Sigmoid colon (tissue), 6 donors: ENCODE measurements at regions not wholly inside any gene's neighbourhood (a gene's known extent, or its start where the extent isn't known, plus 50 kb on each side); places are given as distances from the start of the nearest gene placed in this dataset.
"Not testable (repeated sequence)": the region's sequence is repeated elsewhere in the genome, so short reads cannot be mapped to it uniquely, and the experiment has no call there.

Experiments
- DNase-seq: peaks from one replicate; pipeline ENCODE4 v3.0.0-alpha.2; 2019
- H3K27ac ChIP-seq, 4 donors: fragments of 200-600 bp; sonication (generic); one replicate each; pipeline ENCODE4 v1.5.1; 2016 to 2019; ENCODE audit warnings: mild to moderate bottlenecking in 1 of 4
- H3K27me3 ChIP-seq, 3 donors: fragments of 200-600 bp; sonication (generic); one replicate each; pipeline ENCODE4 v1.5.1; 2019; ENCODE audit warnings: mild to moderate bottlenecking in 1 of 3
- H3K36me3 ChIP-seq, 4 donors: fragments of 200-600 bp; sonication (generic); one replicate each; pipeline ENCODE4 v1.5.1; 2016 to 2019
- H3K4me1 ChIP-seq, 4 donors: fragments of 200-600 bp; sonication (generic); one replicate each; pipeline ENCODE4 v1.5.1; 2017 to 2019
- H3K4me3 ChIP-seq, 4 donors: fragments of 200-600 bp; sonication (generic); one replicate each; pipeline ENCODE4 v1.5.1; 2017 to 2019; ENCODE audit warnings: mild to moderate bottlenecking in 2 of 4, moderate library complexity in 1 of 4
- H3K9me3 ChIP-seq, 4 donors: fragments of 200-600 bp in 3 of 4; sonication (generic) in 3 of 4; one replicate each; pipeline versions ENCODE4 v1.5.1 to v1.6.1; 2013 to 2019
- CTCF ChIP-seq, 4 experiments: fragments of 450-650 bp in 3 of 4; fragments of 200-600 bp in 1 of 4; IDR thresholded peaks; one replicate each; pipeline ENCODE4 v1.5.1; 2016 to 2019; ENCODE audit warnings: antibody characterized with exemption in 4 of 4, mild to moderate bottlenecking in 3 of 4, moderate library complexity in 2 of 4
- EP300 ChIP-seq, 4 donors: sonication (generic); formaldehyde crosslinking; IDR thresholded peaks; one replicate each; pipeline ENCODE4 v1.6.1; 2017; ENCODE audit warnings: antibody characterized with exemption in 4 of 4
- POLR2A ChIP-seq, 2 donors: fragments of 450-650 bp; IDR thresholded peaks; one replicate each; pipeline ENCODE4 v1.6.1; 2016; ENCODE audit warnings: antibody characterized with exemption in 2 of 2, mild to moderate bottlenecking in 2 of 2, moderate library complexity in 2 of 2
- POLR2AphosphoS5 ChIP-seq, 4 donors: sonication (generic); formaldehyde crosslinking; IDR thresholded peaks; one replicate each; pipeline ENCODE4 v1.6.1; 2017; ENCODE audit warnings: antibody characterized with exemption in 4 of 4
- WGBS, 2 donors: extraction: QIAGEN DNeasy Blood & Tissue Kit; methylation state at CpG; one replicate each; pipeline ENCODE4 v1.1.7; 2013; 5-methylcytosine and 5-hydroxymethylcytosine counted together
- intact Hi-C: fragments of 100-400 bp; cut with DNase I; formaldehyde crosslinking; loops from one replicate; pipeline ENCODE4 v1.15.1; 2023
- donor health status: healthy with polysubstance abuse.
- donor health status: healthy.

GRCh38 chr7:53485354-53485753, 449.9 kb downstream of the POM121L12 start:
- WGBS, 2 donors, result 75 to 90% methylated on average over 6 of the region's 6 CpGs
- TF ChIP-seq POLR2AphosphoS5 (IDR thresholded peaks at IDR 0.05) (no peak), EP300 (IDR thresholded peaks at IDR 0.05) (no peak), POLR2A (IDR thresholded peaks at IDR 0.05) (no peak), CTCF (IDR thresholded peaks at IDR 0.05) (no peak)
- Histone ChIP-seq H3K9me3 (peaks cover 0 to 6% (median 0%) of the 10 kb centered on the region in 4 donors), H3K27ac (no peak overlapping the region), H3K4me1 (no peaks in the 10 kb centered on the region), H3K4me3 (no peak overlapping the region), H3K27me3 (no peaks in the 10 kb centered on the region), H3K36me3 (no peaks in the 10 kb centered on the region)
- DNase-seq, result no peak
- intact Hi-C loops, result no loop called here

GRCh38 chr7:53491051-53491450, 455.6 kb downstream of the POM121L12 start:
- 94 to 95% methylated on average over 6 of the region's 6 CpGs for WGBS, 2 donors
- TF ChIP-seq CTCF (IDR thresholded peaks at IDR 0.05) (no peak), POLR2AphosphoS5 (IDR thresholded peaks at IDR 0.05) (no peak), POLR2A (IDR thresholded peaks at IDR 0.05) (no peak), EP300 (IDR thresholded peaks at IDR 0.05) (no peak)
- Histone ChIP-seq H3K27ac (no peak overlapping the region), H3K9me3 (no peaks in the 10 kb centered on the region), H3K27me3 (no peaks in the 10 kb centered on the region), H3K36me3 (no peaks in the 10 kb centered on the region), H3K4me3 (no peak overlapping the region), H3K4me1 (no peaks in the 10 kb centered on the region)
- DNase-seq, result no peak
- intact Hi-C loops, result no loop called here

- intact Hi-C loops, H3K4me1 ChIP-seq: not testable (repeated sequence)
Measured at GRCh38 chr7:53495181-53495580, 459.7 kb downstream of the POM121L12 start.

GRCh38 chr7:53500076-53500475, 464.6 kb downstream of the POM121L12 start:
- intact Hi-C loops, result no loop called here
- Histone ChIP-seq H3K27ac (no peak overlapping the region), H3K27me3 (no peaks in the 10 kb centered on the region), H3K4me1 (no peaks in the 10 kb centered on the region), H3K9me3 (peaks cover 0 to 4% (median 0%) of the 10 kb centered on the region in 4 donors), H3K4me3 (no peak overlapping the region), H3K36me3 (no peaks in the 10 kb centered on the region)
- 71 to 80% methylated on average over 1 of the region's 1 CpG for WGBS, 2 donors
- DNase-seq, result no peak
- TF ChIP-seq POLR2AphosphoS5 (IDR thresholded peaks at IDR 0.05) (no peak), POLR2A (IDR thresholded peaks at IDR 0.05) (no peak), EP300 (IDR thresholded peaks at IDR 0.05) (no peak), CTCF (IDR thresholded peaks at IDR 0.05) (no peak)

More at GRCh38 chr7:53495181-53495580, 459.7 kb downstream of the POM121L12 start:
- not testable (repeated sequence) for DNase-seq, H3K27ac ChIP-seq, H3K27me3 ChIP-seq, H3K36me3 ChIP-seq, H3K4me3 ChIP-seq, H3K9me3 ChIP-seq
- 95 to 96% methylated on average over 20 of the region's 20 CpGs for WGBS, 2 donors

GRCh38 chr7:53504914-53505313, 469.5 kb downstream of the POM121L12 start:
- Histone ChIP-seq H3K27me3 (no peaks in the 10 kb centered on the region), H3K27ac (no peak overlapping the region), H3K4me3 (no peak overlapping the region), H3K36me3 (no peaks in the 10 kb centered on the region), H3K4me1 (no peaks in the 10 kb centered on the region), H3K9me3 (peaks cover 0 to 4% (median 0%) of the 10 kb centered on the region in 4 donors)
- intact Hi-C loops, result no loop called here
- no peak for DNase-seq
- WGBS, 2 donors, result 86 to 89% methylated on average over 3 of the region's 3 CpGs
- TF ChIP-seq CTCF (IDR thresholded peaks at IDR 0.05) (no peak), EP300 (IDR thresholded peaks at IDR 0.05) (no peak), POLR2A (IDR thresholded peaks at IDR 0.05) (no peak), POLR2AphosphoS5 (IDR thresholded peaks at IDR 0.05) (no peak)
